Stimulated activated naive CD8-positive, alpha-beta T cell treated with anti-CD3 and anti-CD28 coated beads, Interleukin-15, Interleukin-2, amounts not matched to agents 100 U/mL and 50 U/mL, for 24 hours (primary cell): ENCODE measurements at regions not wholly inside any gene's neighbourhood (a gene's known extent, or its start where the extent isn't known, plus 50 kb on each side); places are given as distances from the start of the nearest gene placed in this dataset.
A peak's percentile ranks its signal among the peaks of the same experiment; 100 is the strongest.
"Not testable (repeated sequence)": the region's sequence is repeated elsewhere in the genome, so short reads cannot be mapped to it uniquely, and the experiment has no call there.

Source experiments
- ATAC-seq: fragments of 150-1000 bp; cut with Tn5 transposase; one replicate; pipeline ENCODE4 v1.10.0; 2021
- DNase-seq: peaks from one replicate; pipeline ENCODE4 v3.0.0; 2021

GRCh38 chr1:195202241-195202640 lies 1406.0 kb downstream of the KCNT2 start:
- no peak for DNase-seq
- no peak for ATAC-seq

GRCh38 chr1:195200772-195201171 lies 1407.5 kb downstream of the KCNT2 start:
- no peak for DNase-seq
- ATAC-seq = no peak

- ATAC-seq = no peak
- DNase-seq = no peak
Measured at GRCh38 chr1:195197116-195197515, 1411.1 kb downstream of the KCNT2 start.

GRCh38 chr1:195195423-195196057 lies 1412.7 kb downstream of the KCNT2 start:
- ATAC-seq (peak; percentile 81), DNase-seq (no peak)

- DNase-seq = no peak
- no peak for ATAC-seq
Measured at GRCh38 chr1:195193134-195193533, 1415.1 kb downstream of the KCNT2 start.

- DNase-seq (no peak), ATAC-seq (no peak)
Measured at GRCh38 chr1:195188821-195189220, 1419.4 kb downstream of the KCNT2 start.

- ATAC-seq = no peak
- DNase-seq = no peak
Measured at GRCh38 chr1:195186544-195186943, 1421.7 kb downstream of the KCNT2 start.

GRCh38 chr1:195185736-195186135 lies 1422.5 kb downstream of the KCNT2 start:
- ATAC-seq = no peak

GRCh38 chr1:195185321-195185720 lies 1422.9 kb downstream of the KCNT2 start:
- no peak for DNase-seq
- no peak for ATAC-seq

More at GRCh38 chr1:195185736-195186135, 1422.5 kb downstream of the KCNT2 start:
- no peak for DNase-seq

- DNase-seq (no peak), ATAC-seq (no peak)
Measured at GRCh38 chr1:195173753-195174152, 1434.5 kb downstream of the KCNT2 start.

GRCh38 chr1:195159795-195160194 lies 1448.4 kb downstream of the KCNT2 start:
- not testable (repeated sequence) for DNase-seq, ATAC-seq

GRCh38 chr1:195158091-195158490 lies 1450.1 kb downstream of the KCNT2 start:
- no peak for ATAC-seq
- DNase-seq = no peak

GRCh38 chr1:195153107-195153506 lies 1455.1 kb downstream of the KCNT2 start:
- no peak for ATAC-seq
- DNase-seq = no peak

GRCh38 chr1:195150768-195151167 lies 1457.5 kb downstream of the KCNT2 start:
- DNase-seq (no peak), ATAC-seq (no peak)

- DNase-seq = peak; percentile 4
- ATAC-seq = no peak
Measured at GRCh38 chr1:195141294-195141693, 1466.9 kb downstream of the KCNT2 start.

GRCh38 chr1:195130598-195130997 lies 1477.6 kb downstream of the KCNT2 start:
- DNase-seq (no peak), ATAC-seq (no peak)

GRCh38 chr1:195122497-195122896 lies 1485.7 kb downstream of the KCNT2 start:
- no peak for ATAC-seq

GRCh38 chr1:195113471-195113870 lies 1494.8 kb downstream of the KCNT2 start:
- DNase-seq = no peak
- ATAC-seq = no peak

More at GRCh38 chr1:195122497-195122896, 1485.7 kb downstream of the KCNT2 start:
- no peak for DNase-seq

GRCh38 chr1:195105773-195106172 lies 1502.5 kb downstream of the KCNT2 start:
- no peak for ATAC-seq

GRCh38 chr1:195105281-195105680 lies 1503.0 kb downstream of the KCNT2 start:
- DNase-seq (no peak), ATAC-seq (no peak)

More at GRCh38 chr1:195105773-195106172, 1502.5 kb downstream of the KCNT2 start:
- no peak for DNase-seq

GRCh38 chr1:195097316-195097715 lies 1510.9 kb downstream of the KCNT2 start:
- no peak for DNase-seq
- ATAC-seq = no peak

- ATAC-seq (no peak), DNase-seq (no peak)
Measured at GRCh38 chr1:195096051-195096521, 1512.2 kb downstream of the KCNT2 start.

GRCh38 chr1:195085196-195085595 lies 1523.0 kb downstream of the KCNT2 start:
- DNase-seq (no peak), ATAC-seq (no peak)

- DNase-seq (no peak), ATAC-seq (no peak)
Measured at GRCh38 chr1:195082183-195082582, 1526.1 kb downstream of the KCNT2 start.
